A204.1 (cell line): ENCODE measurements at regions not wholly inside any gene's neighbourhood (a gene's known extent, or its start where the extent isn't known, plus 50 kb on each side); places are given as distances from the start of the nearest gene placed in this dataset.

Source experiments
- FAIRE-seq: peaks from 2 replicates; lab custom pipeline; 2012; peaks lifted over from hg19 to GRCh38; lab: Jason Lieb, UNC

- FAIRE-seq: no peak
These were observed 98.0 kb upstream of the SLC10A2 start for GRCh38 chr13:103164251-103164650.

- no peak for FAIRE-seq
These were observed 95.3 kb upstream of the SLC10A2 start for GRCh38 chr13:103161476-103161875.

GRCh38 chr13:103157434-103158145, 91.4 kb upstream of the SLC10A2 start:
- FAIRE-seq: no peak

GRCh38 chr13:103157016-103157415, 90.8 kb upstream of the SLC10A2 start:
- FAIRE-seq: no peak

GRCh38 chr13:103156346-103156998, 90.3 kb upstream of the SLC10A2 start:
- FAIRE-seq: no peak

- FAIRE-seq: no peak
These were observed 87.2 kb upstream of the SLC10A2 start for GRCh38 chr13:103153466-103153865.

GRCh38 chr13:103147961-103148360, 81.7 kb upstream of the SLC10A2 start:
- FAIRE-seq: no peak

- FAIRE-seq: no peak
These were observed 79.2 kb upstream of the SLC10A2 start for GRCh38 chr13:103145442-103145841.

- FAIRE-seq: no peak
These were observed 77.2 kb upstream of the SLC10A2 start for GRCh38 chr13:103143432-103143831.

GRCh38 chr13:103142151-103142550, 75.9 kb upstream of the SLC10A2 start:
- no peak for FAIRE-seq

GRCh38 chr13:103140001-103140671, 73.9 kb upstream of the SLC10A2 start:
- peak; percentile 16 for FAIRE-seq

GRCh38 chr13:103134271-103134670, 68.1 kb upstream of the SLC10A2 start:
- no peak for FAIRE-seq

- no peak for FAIRE-seq
These were observed 67.3 kb upstream of the SLC10A2 start for GRCh38 chr13:103133556-103133955.

GRCh38 chr13:103130681-103131210, 64.5 kb upstream of the SLC10A2 start:
- FAIRE-seq: no peak

- no peak for FAIRE-seq
These were observed 63.9 kb upstream of the SLC10A2 start for GRCh38 chr13:103130146-103130545.
